H1 (cell line): ENCODE measurements at regions not wholly inside any gene's neighbourhood (a gene's known extent, or its start where the extent isn't known, plus 50 kb on each side); places are given as distances from the start of the nearest gene placed in this dataset.

ENCODE experiments used
- CHD1 ChIP-seq: IDR thresholded peaks from 2 replicates; pipeline ENCODE4 v1.6.1; 2012; ENCODE audit warnings: low read depth, low read length, improper control_type of control experiment
- JUN ChIP-seq: IDR thresholded peaks from 2 replicates; pipeline ENCODE4 v1.6.1; 2011; ENCODE audit warnings: low read depth, mild to moderate bottlenecking, improper control_type of control experiment, low read length
- TAF1 ChIP-seq: IDR thresholded peaks from 2 replicates; pipeline ENCODE4 v1.6.1; 2011; ENCODE audit warnings: mild to moderate bottlenecking, low read depth, low read length
- ZNF274 ChIP-seq: IDR thresholded peaks from 2 replicates; pipeline ENCODE4 v1.7.0; 2012; ENCODE audit warnings: low read length, borderline replicate concordance; ENCODE audit errors: extremely low read depth

GRCh38 chr17:79451167-79451566, 159.7 kb downstream of the RBFOX3 start (continued):
- TF ChIP-seq CHD1 (no peak), ZNF274 (no peak), TAF1 (no peak), JUN (no peak)
- TF ChIP-seq, all 59 proteins: peak for 0
